Esophagus squamous epithelium (tissue), 5 donors: ENCODE measurements at regions not wholly inside any gene's neighbourhood (a gene's known extent, or its start where the extent isn't known, plus 50 kb on each side); places are given as distances from the start of the nearest gene placed in this dataset.

Experiments used
- DNase-seq: peaks from one replicate; lab custom pipeline; 2025; lab: John Stamatoyannopoulos, UW
- H3K27ac ChIP-seq, 4 donors: fragments of 200-600 bp; sonication (generic); one replicate each; pipeline ENCODE4 v1.5.1; 2016 to 2019; ENCODE audit warnings: mild to moderate bottlenecking in 1 of 4
- H3K27me3 ChIP-seq, 4 donors: fragments of 200-600 bp; sonication (generic); 1 replicate in 3 of 4; 2 replicates in 1 of 4; pipeline versions ENCODE4 v1.5.1 to v1.6.0; 2017 to 2021; ENCODE audit warnings: antibody characterized with exemption in 1 of 4
- H3K36me3 ChIP-seq, 3 donors: fragments of 200-600 bp; sonication (generic); one replicate each; pipeline ENCODE4 v1.5.1; 2016 to 2019
- H3K4me1 ChIP-seq, 3 donors: fragments of 200-600 bp; sonication (generic); one replicate each; pipeline ENCODE4 v1.5.1; 2017 to 2019
- H3K4me3 ChIP-seq, 4 donors: fragments of 200-600 bp; sonication (generic); 1 replicate in 3 of 4; 2 replicates in 1 of 4; pipeline ENCODE4 v1.5.1; 2016 to 2019; ENCODE audit warnings: mild to moderate bottlenecking in 2 of 4, moderate library complexity in 1 of 4
- H3K9me3 ChIP-seq, 3 donors: fragments of 200-600 bp; sonication (generic); one replicate each; pipeline ENCODE4 v1.5.1; 2016 to 2019
- CTCF ChIP-seq, 6 experiments: fragments of 450-650 bp in 4 of 6; fragments of 200-600 bp in 2 of 6; sonication (generic) in 2 of 6; IDR thresholded peaks; one replicate each; pipeline ENCODE4 v1.5.1; 2016 to 2019; ENCODE audit warnings: antibody characterized with exemption in 6 of 6, mild to moderate bottlenecking in 4 of 6, moderate library complexity in 4 of 6
- POLR2A ChIP-seq, 4 donors: fragments of 450-650 bp; IDR thresholded peaks; one replicate each; pipeline ENCODE4 v1.6.1; 2017; ENCODE audit warnings: antibody characterized with exemption in 4 of 4, mild to moderate bottlenecking in 4 of 4, moderate library complexity in 3 of 4
- WGBS, 2 donors: methylation state at CpG; one replicate each; pipeline ENCODE4 v1.1.5; 2018; 5-methylcytosine and 5-hydroxymethylcytosine counted together
- intact Hi-C: fragments of 100-400 bp; cut with DNase I; formaldehyde crosslinking; loops from one replicate; pipeline ENCODE4 v1.15.0; 2022
- donor health status: DM: yes; HTN: yes; CAD: no.

GRCh38 chrX:933611-934010 lies 278.8 kb downstream of the CRLF2 start:
- intact Hi-C loops: no loop called here
- H3K27ac ChIP-seq: no peak overlapping the region
- TF ChIP-seq POLR2A (IDR thresholded peaks at IDR 0.05): no peak
- TF ChIP-seq CTCF (IDR thresholded peaks at IDR 0.05): no peak
- no peaks in the 10 kb centered on the region for H3K9me3 ChIP-seq
- 77 to 85% methylated on average over 11 of the region's 11 CpGs for WGBS, 2 donors
- no peaks in the 10 kb centered on the region for H3K27me3 ChIP-seq
- no peak overlapping the region for H3K4me3 ChIP-seq
- DNase-seq: no peak
- H3K4me1 ChIP-seq: no peaks in the 10 kb centered on the region
- H3K36me3 ChIP-seq: no peaks in the 10 kb centered on the region

GRCh38 chrX:928606-929005 lies 283.8 kb downstream of the CRLF2 start:
- intact Hi-C loops: no loop called here
- DNase-seq: no peak
- H3K4me1 ChIP-seq: no peaks in the 10 kb centered on the region
- TF ChIP-seq POLR2A (IDR thresholded peaks at IDR 0.05): no peak
- no peak for TF ChIP-seq CTCF (IDR thresholded peaks at IDR 0.05)
- H3K27ac ChIP-seq: no peak overlapping the region
- H3K4me3 ChIP-seq: no peak overlapping the region
- H3K36me3 ChIP-seq: no peaks in the 10 kb centered on the region
- H3K9me3 ChIP-seq: no peaks in the 10 kb centered on the region
- 63 to 75% methylated on average over 4 of the region's 4 CpGs for WGBS, 2 donors
- H3K27me3 ChIP-seq: no peaks in the 10 kb centered on the region

- 91 to 100% methylated on average over 2 of the region's 2 CpGs for WGBS, 2 donors
These were observed 285.5 kb downstream of the CRLF2 start for GRCh38 chrX:926991-927390.

GRCh38 chrX:926070-926469 lies 286.4 kb downstream of the CRLF2 start:
- Histone ChIP-seq H3K4me1 (no peaks in the 10 kb centered on the region), H3K9me3 (peaks cover 0 to 21% (median 0%) of the 10 kb centered on the region in 3 donors), H3K27ac (no peak overlapping the region), H3K27me3 (no peaks in the 10 kb centered on the region), H3K4me3 (no peak overlapping the region), H3K36me3 (no peaks in the 10 kb centered on the region)
- TF ChIP-seq CTCF (IDR thresholded peaks at IDR 0.05): no peak
- no peak for TF ChIP-seq POLR2A (IDR thresholded peaks at IDR 0.05)
- intact Hi-C loops: no loop called here
- DNase-seq: no peak
- WGBS, 2 donors: 70 to 75% methylated on average over 6 to 8 of the region's 9 CpGs

More at GRCh38 chrX:926991-927390, 285.5 kb downstream of the CRLF2 start:
- no peak for DNase-seq
- peaks cover 0 to 13% (median 0%) of the 10 kb centered on the region in 3 donors for H3K9me3 ChIP-seq
- H3K36me3 ChIP-seq: no peaks in the 10 kb centered on the region
- H3K4me3 ChIP-seq: no peak overlapping the region
- no peaks in the 10 kb centered on the region for H3K4me1 ChIP-seq
- TF ChIP-seq CTCF (IDR thresholded peaks at IDR 0.05) (no peak), POLR2A (IDR thresholded peaks at IDR 0.05) (no peak)
- H3K27me3 ChIP-seq: no peaks in the 10 kb centered on the region
- H3K27ac ChIP-seq: no peak overlapping the region
- intact Hi-C loops: no loop called here

- no peak overlapping the region for H3K4me3 ChIP-seq
- no peaks in the 10 kb centered on the region for H3K36me3 ChIP-seq
- peaks cover 0 to 25% (median 0%) of the 10 kb centered on the region in 3 donors for H3K9me3 ChIP-seq
- DNase-seq: no peak
- H3K27me3 ChIP-seq: no peaks in the 10 kb centered on the region
- TF ChIP-seq CTCF (IDR thresholded peaks at IDR 0.05) (no peak), POLR2A (IDR thresholded peaks at IDR 0.05) (no peak)
- intact Hi-C loops: no loop called here
- WGBS, 2 donors: 79 to 89% methylated on average over 2 to 3 of the region's 6 CpGs
- no peaks in the 10 kb centered on the region for H3K4me1 ChIP-seq
- H3K27ac ChIP-seq: no peak overlapping the region
These were observed 286.8 kb downstream of the CRLF2 start for GRCh38 chrX:925652-926061.
